ENCODE measurements at regions not wholly inside any gene's neighbourhood (a gene's known extent, or its start where the extent isn't known, plus 50 kb on each side); places are given as distances from the start of the nearest gene placed in this dataset.

GRCh38 chr14:87268997-87269396 lies 724.0 kb downstream of the GALC start:
- TF ChIP-seq, protein P1, sequence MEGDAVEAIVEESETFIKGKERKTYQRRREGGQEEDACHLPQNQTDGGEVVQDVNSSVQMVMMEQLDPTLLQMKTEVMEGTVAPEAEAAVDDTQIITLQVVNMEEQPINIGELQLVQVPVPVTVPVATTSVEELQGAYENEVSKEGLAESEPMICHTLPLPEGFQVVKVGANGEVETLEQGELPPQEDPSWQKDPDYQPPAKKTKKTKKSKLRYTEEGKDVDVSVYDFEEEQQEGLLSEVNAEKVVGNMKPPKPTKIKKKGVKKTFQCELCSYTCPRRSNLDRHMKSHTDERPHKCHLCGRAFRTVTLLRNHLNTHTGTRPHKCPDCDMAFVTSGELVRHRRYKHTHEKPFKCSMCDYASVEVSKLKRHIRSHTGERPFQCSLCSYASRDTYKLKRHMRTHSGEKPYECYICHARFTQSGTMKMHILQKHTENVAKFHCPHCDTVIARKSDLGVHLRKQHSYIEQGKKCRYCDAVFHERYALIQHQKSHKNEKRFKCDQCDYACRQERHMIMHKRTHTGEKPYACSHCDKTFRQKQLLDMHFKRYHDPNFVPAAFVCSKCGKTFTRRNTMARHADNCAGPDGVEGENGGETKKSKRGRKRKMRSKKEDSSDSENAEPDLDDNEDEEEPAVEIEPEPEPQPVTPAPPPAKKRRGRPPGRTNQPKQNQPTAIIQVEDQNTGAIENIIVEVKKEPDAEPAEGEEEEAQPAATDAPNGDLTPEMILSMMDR (conservative IDR thresholded peaks at IDR 0.05): no peak
- no peak for TF ChIP-seq EZH2 (IDR thresholded peaks at IDR 0.05; ENCODE audit: low read depth)

Data from PC-9 (cell line).